Femur (tissue), 1 donor: ENCODE measurements at regions not wholly inside any gene's neighbourhood (a gene's known extent, or its start where the extent isn't known, plus 50 kb on each side); places are given as distances from the start of the nearest gene placed in this dataset.

Experiments used
- DNase-seq: peaks from one replicate; pipeline ENCODE4 v3.0.0-alpha.2; 2017

- DNase-seq: no peak
Observed at GRCh38 chr2:100192300-100192699, 49.9 kb upstream of the AFF3 start.
